ENCODE measurements at regions not wholly inside any gene's neighbourhood (a gene's known extent, or its start where the extent isn't known, plus 50 kb on each side); places are given as distances from the start of the nearest gene placed in this dataset.

DNA sequence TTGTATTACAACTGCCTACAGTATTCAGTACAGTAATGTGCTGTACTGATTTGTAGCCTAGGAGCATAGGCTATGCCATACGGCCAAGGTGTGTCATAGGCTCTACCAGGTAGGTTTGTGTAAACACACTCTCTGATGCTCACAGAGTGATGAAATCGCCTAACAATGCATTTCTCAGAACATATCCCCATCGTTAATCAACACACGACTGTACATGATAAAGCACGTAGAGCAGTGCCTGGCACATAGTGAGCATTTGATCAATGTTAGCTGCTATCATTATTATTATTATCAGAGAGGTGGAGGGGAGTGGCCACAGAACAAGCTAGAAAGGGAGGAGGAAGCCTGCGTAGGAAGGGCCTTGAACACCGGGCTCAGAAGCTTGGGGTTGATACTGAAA is 81.1 kb upstream of the LHX1 start:
- no peak for DNase-seq
- no peaks in the 10 kb centered on the region for H3K27me3 ChIP-seq (replicated peaks)
- H3K36me3 ChIP-seq (replicated peaks): no peaks in the 10 kb centered on the region
- TF ChIP-seq, protein P1, sequence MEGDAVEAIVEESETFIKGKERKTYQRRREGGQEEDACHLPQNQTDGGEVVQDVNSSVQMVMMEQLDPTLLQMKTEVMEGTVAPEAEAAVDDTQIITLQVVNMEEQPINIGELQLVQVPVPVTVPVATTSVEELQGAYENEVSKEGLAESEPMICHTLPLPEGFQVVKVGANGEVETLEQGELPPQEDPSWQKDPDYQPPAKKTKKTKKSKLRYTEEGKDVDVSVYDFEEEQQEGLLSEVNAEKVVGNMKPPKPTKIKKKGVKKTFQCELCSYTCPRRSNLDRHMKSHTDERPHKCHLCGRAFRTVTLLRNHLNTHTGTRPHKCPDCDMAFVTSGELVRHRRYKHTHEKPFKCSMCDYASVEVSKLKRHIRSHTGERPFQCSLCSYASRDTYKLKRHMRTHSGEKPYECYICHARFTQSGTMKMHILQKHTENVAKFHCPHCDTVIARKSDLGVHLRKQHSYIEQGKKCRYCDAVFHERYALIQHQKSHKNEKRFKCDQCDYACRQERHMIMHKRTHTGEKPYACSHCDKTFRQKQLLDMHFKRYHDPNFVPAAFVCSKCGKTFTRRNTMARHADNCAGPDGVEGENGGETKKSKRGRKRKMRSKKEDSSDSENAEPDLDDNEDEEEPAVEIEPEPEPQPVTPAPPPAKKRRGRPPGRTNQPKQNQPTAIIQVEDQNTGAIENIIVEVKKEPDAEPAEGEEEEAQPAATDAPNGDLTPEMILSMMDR (IDR thresholded peaks at IDR 0.05; ENCODE audit: low read depth, low read length, missing control alignments): no peak
- in situ Hi-C loops (cut with HindIII; ENCODE audit: low pct_ligation_motif_present, low sequenced_read_pairs): no loop called here
- H3K4me3 ChIP-seq (ENCODE audit: low read depth, low read length): no peak overlapping the region
- H3K27ac ChIP-seq: no peak overlapping the region

DNA sequence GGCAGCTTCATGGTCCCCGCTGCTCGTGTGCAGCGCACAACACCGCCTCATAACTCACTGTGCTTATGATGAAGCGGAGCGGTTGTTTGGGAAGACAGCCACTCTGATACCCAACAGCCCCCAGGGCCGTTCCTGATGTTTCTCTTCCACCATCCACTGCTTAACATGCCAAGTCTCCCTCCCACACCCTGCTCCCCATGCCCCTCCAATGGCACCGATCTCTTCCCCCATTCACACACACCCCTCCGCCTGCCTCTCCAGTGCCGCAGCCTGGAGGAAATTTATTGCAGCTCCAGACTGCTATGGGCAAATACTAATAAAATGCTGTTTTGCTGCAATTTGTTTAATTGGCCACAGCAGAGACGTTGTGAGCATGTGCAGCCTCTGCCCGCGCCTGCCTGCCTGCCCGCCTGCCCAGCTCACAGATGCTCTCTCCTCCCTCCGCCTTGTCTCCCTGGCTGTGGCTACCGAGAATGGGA is 80.3 kb upstream of the LHX1 start:
- Histone ChIP-seq H3K27ac (no peak overlapping the region), H3K27me3 (replicated peaks) (no peaks in the 10 kb centered on the region), H3K36me3 (replicated peaks) (no peaks in the 10 kb centered on the region), H3K4me3 (ENCODE audit: low read depth, low read length) (no peak overlapping the region)
- no peak for DNase-seq
- TF ChIP-seq, protein P1 (IDR thresholded peaks at IDR 0.05; ENCODE audit: low read depth, low read length, missing control alignments): no peak
- in situ Hi-C loops (cut with HindIII; ENCODE audit: low pct_ligation_motif_present, low sequenced_read_pairs): no loop called here

DNA sequence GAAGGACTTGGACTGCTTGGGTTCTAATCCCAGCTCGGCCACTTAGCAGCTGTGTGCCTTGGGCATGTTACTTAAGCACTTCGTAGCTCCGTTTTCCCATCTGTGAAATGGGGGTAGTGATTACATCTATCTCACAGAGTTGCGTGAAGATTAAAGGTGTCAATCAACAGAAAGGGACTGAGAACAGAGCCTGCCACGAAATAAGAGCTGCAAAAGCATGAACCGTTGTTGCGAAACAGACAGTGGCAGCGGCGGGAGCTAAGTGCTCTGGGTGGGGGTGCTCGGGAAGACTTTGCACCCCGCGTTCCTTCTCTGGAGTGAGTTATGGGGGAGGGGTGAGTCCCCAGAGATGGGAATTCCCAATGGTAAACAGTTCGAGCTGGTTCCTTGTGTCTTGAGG is 79.6 kb upstream of the LHX1 start:
- H3K36me3 ChIP-seq (replicated peaks): no peaks in the 10 kb centered on the region
- TF ChIP-seq, protein P1 (IDR thresholded peaks at IDR 0.05; ENCODE audit: low read depth, low read length, missing control alignments): no peak
- H3K27me3 ChIP-seq (replicated peaks): no peaks in the 10 kb centered on the region
- in situ Hi-C loops (cut with HindIII; ENCODE audit: low pct_ligation_motif_present, low sequenced_read_pairs): no loop called here
- no peak overlapping the region for H3K4me3 ChIP-seq (ENCODE audit: low read depth, low read length)
- no peak for DNase-seq
- no peak overlapping the region for H3K27ac ChIP-seq

DNA sequence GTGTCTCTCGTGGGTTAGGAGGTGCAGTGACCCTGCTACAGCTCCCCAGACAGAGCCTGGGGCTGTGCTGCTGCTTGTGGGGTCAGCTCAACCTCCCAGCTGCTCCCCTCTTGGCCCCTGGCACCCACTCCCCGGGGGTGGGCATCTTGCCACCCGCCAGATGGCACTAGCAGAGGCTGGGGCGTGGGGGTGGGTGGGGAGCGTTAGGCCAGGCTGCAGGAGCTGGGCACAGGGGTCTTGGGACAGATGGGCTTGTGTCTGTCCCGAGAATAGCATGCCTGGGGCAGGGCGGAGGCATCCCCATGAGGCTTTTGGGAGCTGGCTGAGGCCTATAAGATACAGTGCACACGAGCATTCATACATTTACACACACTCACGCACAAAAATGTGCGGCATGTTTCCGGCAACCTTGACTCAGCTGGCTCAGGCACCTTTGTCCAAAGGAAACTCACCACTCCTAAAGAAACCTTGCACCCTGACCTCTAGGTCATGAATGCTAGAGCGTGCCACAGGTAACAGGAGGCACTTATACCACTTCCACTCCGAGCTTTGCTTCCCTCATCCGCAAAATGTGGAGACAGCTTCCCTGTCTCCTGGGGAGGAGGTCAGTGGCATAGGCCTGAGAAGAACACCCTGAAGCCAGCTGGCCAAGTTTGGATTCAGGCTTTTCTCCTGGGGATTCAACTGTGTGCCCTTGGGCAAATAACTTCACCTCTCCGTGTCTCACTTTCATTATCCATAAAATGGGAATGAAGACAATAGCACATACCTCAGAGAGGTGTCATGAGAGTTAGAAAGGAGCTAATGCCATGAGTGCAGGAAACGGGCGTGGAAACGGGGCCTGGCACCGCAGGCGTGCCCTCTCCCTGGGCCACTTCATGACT is 78.9 kb upstream of the LHX1 start:
- no peak for DNase-seq
- in situ Hi-C loops (cut with HindIII; ENCODE audit: low pct_ligation_motif_present, low sequenced_read_pairs): no loop called here

DNA sequence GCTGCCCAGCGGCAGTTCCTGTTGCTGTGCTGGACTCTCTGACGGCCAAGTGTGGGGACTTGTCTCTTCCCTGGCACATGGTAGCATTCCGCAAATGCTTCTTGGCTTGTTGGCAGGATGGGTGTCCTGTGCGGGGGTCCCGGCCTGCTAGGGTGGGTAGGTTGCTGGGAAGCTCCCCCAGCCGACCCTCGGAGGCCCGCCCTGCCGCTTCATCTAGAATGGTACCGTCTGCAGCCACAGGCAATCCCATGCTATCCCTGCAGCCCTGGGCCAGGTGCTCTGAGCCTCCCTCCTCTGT is 78.3 kb upstream of the LHX1 start:
- TF ChIP-seq, protein P1 (IDR thresholded peaks at IDR 0.05; ENCODE audit: low read depth, low read length, missing control alignments): no peak
- no peak overlapping the region for H3K4me3 ChIP-seq (ENCODE audit: low read depth, low read length)
- no peaks in the 10 kb centered on the region for H3K36me3 ChIP-seq (replicated peaks)
- in situ Hi-C loops (cut with HindIII; ENCODE audit: low pct_ligation_motif_present, low sequenced_read_pairs): no loop called here
- DNase-seq: no peak
- H3K27ac ChIP-seq: no peak overlapping the region
- H3K27me3 ChIP-seq (replicated peaks): no peaks in the 10 kb centered on the region

More for the DNA sequence above, 78.9 kb upstream of the LHX1 start:
- Histone ChIP-seq H3K27me3 (replicated peaks) (no peaks in the 10 kb centered on the region), H3K36me3 (replicated peaks) (no peaks in the 10 kb centered on the region), H3K4me3 (ENCODE audit: low read depth, low read length) (no peak overlapping the region), H3K27ac (no peak overlapping the region)
- TF ChIP-seq, protein P1 (IDR thresholded peaks at IDR 0.05; ENCODE audit: low read depth, low read length, missing control alignments): no peak

DNA sequence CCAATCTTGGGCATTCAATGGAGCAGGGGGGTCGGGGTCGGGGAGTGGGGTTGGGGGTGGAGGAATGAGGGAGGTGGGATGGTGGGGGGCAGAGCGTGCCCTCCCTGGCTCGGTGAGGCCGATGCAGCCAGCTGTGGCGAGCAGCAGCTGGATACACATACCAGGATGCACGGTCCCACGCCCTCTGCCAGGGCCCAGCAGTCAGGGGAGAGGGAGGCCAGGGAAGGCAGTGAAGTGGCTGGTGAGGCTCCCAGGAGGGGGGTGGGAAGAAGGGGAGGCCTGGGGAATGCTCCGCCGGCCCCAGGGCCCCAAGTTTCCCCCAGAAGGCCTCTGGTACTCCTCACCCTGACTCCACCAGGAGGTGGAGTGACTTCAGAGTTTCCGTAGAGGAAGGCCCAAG is 77.6 kb upstream of the LHX1 start:
- DNase-seq: no peak
- TF ChIP-seq, protein P1 (IDR thresholded peaks at IDR 0.05; ENCODE audit: low read depth, low read length, missing control alignments): no peak
- Histone ChIP-seq H3K4me3 (ENCODE audit: low read depth, low read length) (no peak overlapping the region), H3K36me3 (replicated peaks) (no peaks in the 10 kb centered on the region), H3K27ac (no peak overlapping the region), H3K27me3 (replicated peaks) (no peaks in the 10 kb centered on the region)
- in situ Hi-C loops (cut with HindIII; ENCODE audit: low pct_ligation_motif_present, low sequenced_read_pairs): no loop called here
